ENCODE measurements at regions not wholly inside any gene's neighbourhood (a gene's known extent, or its start where the extent isn't known, plus 50 kb on each side); places are given as distances from the start of the nearest gene placed in this dataset.

DNA sequence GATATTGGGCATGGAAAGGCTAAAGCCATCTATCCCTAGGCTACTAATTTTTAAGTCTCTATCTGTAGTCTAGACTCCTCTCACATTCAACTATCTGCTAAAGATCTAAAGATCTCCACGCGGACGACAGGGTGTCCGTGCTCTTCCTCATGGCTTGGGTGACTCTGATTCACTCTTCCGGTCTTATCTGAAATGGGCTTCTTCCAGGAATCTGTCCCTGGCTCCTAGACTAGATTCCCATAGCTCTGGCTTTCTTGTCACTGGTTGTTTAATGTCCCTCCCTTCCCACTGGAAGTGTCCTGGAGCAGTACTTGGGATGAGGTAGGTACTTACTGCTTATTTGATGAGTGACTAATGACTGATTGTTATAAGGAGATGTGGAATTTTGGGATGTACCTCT lies 62.0 kb upstream of the PODXL start:
- Histone ChIP-seq H3K4me1 (no peaks in the 10 kb centered on the region), H3K9me3 (no peaks in the 10 kb centered on the region), H3K27ac (no peak overlapping the region), H3K9ac (ENCODE audit: low read depth in 2 of 2, low read length in 2 of 2) (no peak overlapping the region), H3K27me3 (no peaks in the 10 kb centered on the region), H3K36me3 (no peaks in the 10 kb centered on the region), H3K4me3 (no peak overlapping the region)
- intact Hi-C loops (cut with DNase I): no loop called here
- no peak for DNase-seq
- TF ChIP-seq CTCF (IDR thresholded peaks at IDR 0.05): no peak

DNA sequence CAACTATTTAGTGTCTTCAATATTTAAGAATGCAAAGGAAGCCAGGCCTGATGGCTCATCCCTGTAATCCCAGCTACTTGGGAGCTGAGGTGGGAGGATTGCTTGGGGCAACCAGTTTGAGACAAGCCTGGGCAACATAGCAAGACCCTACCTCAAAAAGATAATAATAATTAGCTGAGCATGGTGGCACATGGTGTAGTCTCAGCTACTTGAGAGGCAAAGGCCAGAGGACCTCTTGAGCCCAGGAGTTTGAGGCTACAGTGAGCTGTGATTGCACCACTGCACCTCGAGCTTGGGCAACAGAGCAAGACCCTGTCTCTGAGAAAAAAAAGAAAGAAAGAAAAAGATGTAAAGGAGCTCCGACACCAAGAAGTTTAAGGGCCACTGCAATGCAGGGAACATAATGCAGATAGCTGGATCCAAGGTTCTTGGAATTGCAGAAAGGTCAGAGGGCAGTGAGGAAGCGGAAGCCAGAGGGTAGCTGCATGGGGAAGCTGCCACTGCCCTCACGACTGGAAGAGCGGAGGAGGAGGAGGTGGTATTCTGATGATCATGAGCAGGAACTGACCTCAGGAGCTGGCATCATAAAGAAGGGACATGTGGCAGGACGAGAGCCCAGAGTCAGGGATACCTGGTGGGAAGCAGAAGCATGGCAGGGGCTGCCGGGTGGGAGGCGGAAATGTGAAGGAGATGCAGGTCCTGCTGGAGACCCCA lies 60.2 kb upstream of the PODXL start:
- no peak overlapping the region for H3K9ac ChIP-seq (ENCODE audit: low read depth in 2 of 2, low read length in 2 of 2)
- no peaks in the 10 kb centered on the region for H3K4me1 ChIP-seq
- no peaks in the 10 kb centered on the region for H3K9me3 ChIP-seq
- no peak for DNase-seq
- no peak for TF ChIP-seq CTCF (IDR thresholded peaks at IDR 0.05)
- intact Hi-C loops (cut with DNase I): no loop called here
- no peak overlapping the region for H3K27ac ChIP-seq
- H3K27me3 ChIP-seq: no peaks in the 10 kb centered on the region
- H3K4me3 ChIP-seq: no peak overlapping the region
- H3K36me3 ChIP-seq: no peaks in the 10 kb centered on the region

DNA sequence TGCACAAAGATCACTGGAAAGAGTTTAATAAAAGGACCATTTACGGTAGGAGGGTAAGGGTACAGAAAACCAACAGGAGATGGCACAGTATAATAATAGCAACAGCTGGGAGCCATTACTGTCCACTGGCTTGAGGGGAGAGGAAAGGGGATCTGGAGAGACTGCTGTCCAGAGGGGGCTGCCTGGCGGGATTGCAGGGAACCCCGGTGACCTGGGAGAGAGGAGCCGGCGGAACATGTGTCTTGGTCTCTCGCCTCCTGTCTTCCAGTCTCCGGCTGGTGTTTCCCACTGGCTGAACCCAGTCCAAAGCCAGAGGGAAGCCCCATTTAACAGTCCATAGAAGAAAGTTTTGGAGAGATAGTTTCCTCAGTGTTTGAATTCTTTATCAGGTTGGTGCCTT lies 57.5 kb upstream of the PODXL start:
- intact Hi-C loops (cut with DNase I): no loop called here
- Histone ChIP-seq H3K36me3 (no peaks in the 10 kb centered on the region), H3K9me3 (no peaks in the 10 kb centered on the region), H3K4me3 (no peak overlapping the region), H3K27me3 (no peaks in the 10 kb centered on the region), H3K4me1 (no peaks in the 10 kb centered on the region), H3K9ac (ENCODE audit: low read depth in 2 of 2, low read length in 2 of 2) (no peak overlapping the region), H3K27ac (no peak overlapping the region)
- no peak for DNase-seq
- TF ChIP-seq CTCF (IDR thresholded peaks at IDR 0.05): no peak

DNA sequence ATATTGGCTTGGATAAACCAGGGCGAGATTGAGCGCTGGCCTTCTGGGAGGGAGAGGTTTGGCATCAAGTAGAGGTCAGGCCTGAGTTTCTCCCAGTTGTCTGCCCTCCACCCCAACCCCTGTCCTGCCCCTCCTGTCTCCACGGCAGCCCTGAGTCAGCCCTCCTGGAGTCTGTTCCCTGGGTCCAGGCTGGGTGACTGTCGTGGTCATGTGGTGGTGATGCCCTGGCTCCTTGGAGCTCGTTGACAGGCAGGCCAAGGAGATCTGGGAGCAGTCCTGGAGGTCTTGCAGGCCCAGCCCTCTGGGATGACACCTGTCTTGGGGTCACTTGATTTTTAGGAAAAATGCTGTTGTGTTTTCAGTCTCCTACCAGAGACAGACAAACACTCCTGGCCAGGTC lies 53.6 kb upstream of the PODXL start:
- Histone ChIP-seq H3K9ac (ENCODE audit: low read depth in 2 of 2, low read length in 2 of 2) (no peak overlapping the region), H3K36me3 (no peaks in the 10 kb centered on the region), H3K4me1 (no peaks in the 10 kb centered on the region), H3K27ac (no peak overlapping the region), H3K9me3 (no peaks in the 10 kb centered on the region), H3K4me3 (no peak overlapping the region), H3K27me3 (no peaks in the 10 kb centered on the region)
- no peak for DNase-seq
- no peak for TF ChIP-seq CTCF (IDR thresholded peaks at IDR 0.05)
- intact Hi-C loops (cut with DNase I): no loop called here

DNA sequence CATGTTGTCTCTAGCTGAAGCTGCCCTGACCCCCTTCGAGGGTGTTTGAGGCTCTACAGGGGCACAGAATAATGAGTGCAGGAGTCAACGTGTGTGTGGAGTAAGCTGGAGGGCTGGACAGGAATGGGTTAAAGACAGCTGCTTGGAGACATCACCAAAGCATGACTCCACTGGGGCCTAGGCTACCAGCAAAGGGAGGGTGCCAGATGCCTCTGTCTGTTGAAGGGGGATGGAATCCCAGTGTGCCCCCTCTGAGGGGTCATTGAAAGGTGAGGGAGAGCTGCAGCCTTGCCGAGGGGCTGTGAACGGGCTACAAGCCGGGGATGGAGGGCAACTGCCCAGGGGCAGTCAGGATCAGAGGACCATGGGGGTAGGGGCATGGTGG lies 51.7 kb upstream of the PODXL start:
- Histone ChIP-seq H3K9me3 (no peaks in the 10 kb centered on the region), H3K9ac (ENCODE audit: low read depth in 2 of 2, low read length in 2 of 2) (no peak overlapping the region), H3K36me3 (no peaks in the 10 kb centered on the region), H3K4me1 (no peaks in the 10 kb centered on the region), H3K27ac (no peak overlapping the region), H3K27me3 (no peaks in the 10 kb centered on the region), H3K4me3 (no peak overlapping the region)
- intact Hi-C loops (cut with DNase I): no loop called here
- no peak for DNase-seq
- no peak for TF ChIP-seq CTCF (IDR thresholded peaks at IDR 0.05)
